Keratinocyte (primary cell): ENCODE measurements at regions not wholly inside any gene's neighbourhood (a gene's known extent, or its start where the extent isn't known, plus 50 kb on each side); places are given as distances from the start of the nearest gene placed in this dataset.

Experiments used
- DNase-seq: peaks from one replicate; pipeline ENCODE4 v3.0.0-alpha.2; 2011; ENCODE audit warnings: low read depth, missing footprints, low spot score
- FAIRE-seq: peaks from 2 replicates; lab custom pipeline; 2011; peaks lifted over from hg19 to GRCh38; lab: Jason Lieb, UNC
- H2AFZ ChIP-seq: 2 replicates; pipeline ENCODE4 v1.6.0; 2012; ENCODE audit warnings: low read length, control low read depth, inconsistent platforms; ENCODE audit not compliant: control insufficient read depth
- H3K27ac ChIP-seq: 2 replicates; pipeline ENCODE4 v1.5.1; 2011; ENCODE audit warnings: low read length; ENCODE audit not compliant: control insufficient read depth, insufficient read depth
- H3K27me3 ChIP-seq: 3 replicates; pipeline ENCODE4 v1.6.0; 2011; ENCODE audit warnings: low read length; ENCODE audit not compliant: control insufficient read depth, insufficient read depth; ENCODE audit errors: extremely low read depth
- H3K36me3 ChIP-seq, 2 experiments: 2 replicates in 1 of 2; 3 replicates in 1 of 2; pipeline ENCODE4 v1.5.1; 2011; ENCODE audit warnings: low read length in 2 of 2, mild to moderate bottlenecking in 1 of 2; ENCODE audit not compliant: control insufficient read depth in 2 of 2, insufficient read depth in 2 of 2; ENCODE audit errors: extremely low read depth in 1 of 2
- H3K4me1 ChIP-seq: 3 replicates; pipeline ENCODE4 v1.5.1; 2011; ENCODE audit warnings: low read length; ENCODE audit not compliant: control insufficient read depth, insufficient read depth; ENCODE audit errors: extremely low read depth
- H3K4me2 ChIP-seq: 3 replicates; pipeline ENCODE4 v1.6.0; 2011; ENCODE audit warnings: low read depth, low read length; ENCODE audit not compliant: control insufficient read depth, insufficient read depth; ENCODE audit errors: extremely low read depth
- H3K4me3 ChIP-seq, 3 experiments: fragments of 200-600 bp in 1 of 3; sonication (generic) in 1 of 3; 2 replicates in 2 of 3; 3 replicates in 1 of 3; pipeline ENCODE4 v1.5.1; 2011 to 2016; ENCODE audit warnings: low read length in 3 of 3, mild to moderate bottlenecking in 3 of 3, control low read depth in 2 of 3, inconsistent platforms in 1 of 3, low read depth in 1 of 3, mixed read lengths in 1 of 3, mixed run types in 1 of 3, moderate library complexity in 1 of 3; ENCODE audit not compliant: control insufficient read depth in 2 of 3, insufficient read depth in 2 of 3; ENCODE audit errors: extremely low read depth in 1 of 3
- H3K79me2 ChIP-seq: 2 replicates; pipeline ENCODE4 v1.6.0; 2012; ENCODE audit warnings: low read length; ENCODE audit not compliant: control insufficient read depth, insufficient read depth
- H3K9ac ChIP-seq: 3 replicates; pipeline ENCODE4 v1.6.0; 2011; ENCODE audit warnings: low read length; ENCODE audit not compliant: control insufficient read depth, insufficient read depth; ENCODE audit errors: extremely low read depth
- H3K9me1 ChIP-seq: 3 replicates; pipeline ENCODE4 v1.6.0; 2011; ENCODE audit warnings: low read length; ENCODE audit not compliant: control insufficient read depth, insufficient read depth; ENCODE audit errors: extremely low read depth
- H3K9me3 ChIP-seq: 2 replicates; pipeline ENCODE4 v1.5.1; 2012; ENCODE audit warnings: low read depth, low read length; ENCODE audit not compliant: control insufficient read depth
- H4K20me1 ChIP-seq: 3 replicates; pipeline ENCODE4 v1.6.0; 2011; ENCODE audit warnings: low read length; ENCODE audit not compliant: control insufficient read depth, insufficient read depth; ENCODE audit errors: extremely low read depth
- EZH2 ChIP-seq: IDR thresholded peaks from one replicate; pipeline ENCODE4 v1.6.1; 2012; ENCODE audit warnings: inconsistent platforms, mild to moderate bottlenecking, low read length, moderate library complexity
- dilution Hi-C: fragments of 300-500 bp; cut with MboI; formaldehyde crosslinking; loops from one replicate; pipeline ENCODE4 v1.7.0; 2020; ENCODE audit warnings: low sequenced_read_pairs; ENCODE audit not compliant: extremely low pct_ligation_motif_present
- TF ChIP-seq, protein P1 (sequence below), 3 experiments: IDR thresholded peaks in 1 of 3; conservative IDR thresholded peaks in 1 of 3; optimal IDR thresholded peaks in 1 of 3; 2 replicates in 2 of 3; 3 replicates in 1 of 3; pipeline versions ENCODE3 to v1.5.1; 2011; ENCODE audit warnings: low read length in 3 of 3, mild to moderate bottlenecking in 3 of 3, moderate library complexity in 2 of 3, control low read depth in 1 of 3, inconsistent platforms in 1 of 3; ENCODE audit not compliant: insufficient read depth in 2 of 3; ENCODE audit errors: extremely low read depth in 1 of 3

DNA sequence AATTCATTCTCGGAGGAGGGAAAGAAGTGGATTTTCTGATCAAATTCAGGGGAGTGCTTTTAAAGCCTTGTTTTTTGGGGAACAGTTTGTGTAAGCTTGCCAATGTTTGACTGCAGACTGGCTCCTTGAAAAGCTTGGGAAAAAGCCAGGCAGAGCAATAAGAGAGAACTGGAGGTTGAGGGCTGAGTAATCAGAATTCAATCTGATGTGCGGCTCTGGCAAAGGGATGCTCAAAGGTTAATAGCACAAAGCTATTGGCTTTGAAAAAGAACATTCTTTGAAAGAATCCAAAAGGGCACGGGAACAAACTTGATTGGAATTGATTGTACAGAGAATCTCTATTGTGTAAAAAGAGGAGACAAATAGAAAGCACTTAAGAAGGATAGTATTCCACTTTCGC is 279.3 kb downstream of the YTHDC2 start:
- FAIRE-seq (no peak), DNase-seq (no peak)
- H3K4me3 ChIP-seq, result no peak overlapping the region
- H3K27me3 ChIP-seq, result no peaks in the 10 kb centered on the region
- no peak overlapping the region for H3K4me2 ChIP-seq
- no peaks in the 10 kb centered on the region for H4K20me1 ChIP-seq
- H3K27ac ChIP-seq, result no peak overlapping the region
- H3K9ac ChIP-seq, result no peak overlapping the region
- H3K4me1 ChIP-seq, result no peaks in the 10 kb centered on the region
- H3K36me3 ChIP-seq, result no peaks in the 10 kb centered on the region
- no peaks in the 10 kb centered on the region for H3K9me1 ChIP-seq
- dilution Hi-C loops, result no loop called here
- TF ChIP-seq EZH2, result no peak
- TF ChIP-seq, protein P1, sequence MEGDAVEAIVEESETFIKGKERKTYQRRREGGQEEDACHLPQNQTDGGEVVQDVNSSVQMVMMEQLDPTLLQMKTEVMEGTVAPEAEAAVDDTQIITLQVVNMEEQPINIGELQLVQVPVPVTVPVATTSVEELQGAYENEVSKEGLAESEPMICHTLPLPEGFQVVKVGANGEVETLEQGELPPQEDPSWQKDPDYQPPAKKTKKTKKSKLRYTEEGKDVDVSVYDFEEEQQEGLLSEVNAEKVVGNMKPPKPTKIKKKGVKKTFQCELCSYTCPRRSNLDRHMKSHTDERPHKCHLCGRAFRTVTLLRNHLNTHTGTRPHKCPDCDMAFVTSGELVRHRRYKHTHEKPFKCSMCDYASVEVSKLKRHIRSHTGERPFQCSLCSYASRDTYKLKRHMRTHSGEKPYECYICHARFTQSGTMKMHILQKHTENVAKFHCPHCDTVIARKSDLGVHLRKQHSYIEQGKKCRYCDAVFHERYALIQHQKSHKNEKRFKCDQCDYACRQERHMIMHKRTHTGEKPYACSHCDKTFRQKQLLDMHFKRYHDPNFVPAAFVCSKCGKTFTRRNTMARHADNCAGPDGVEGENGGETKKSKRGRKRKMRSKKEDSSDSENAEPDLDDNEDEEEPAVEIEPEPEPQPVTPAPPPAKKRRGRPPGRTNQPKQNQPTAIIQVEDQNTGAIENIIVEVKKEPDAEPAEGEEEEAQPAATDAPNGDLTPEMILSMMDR (optimal IDR thresholded peaks at IDR 0.05 in 1 of 3, IDR thresholded peaks at IDR 0.05 in 1 of 3, conservative IDR thresholded peaks at IDR 0.05 in 1 of 3; ENCODE audit: extremely low read depth in 1 of 3, insufficient read depth in 2 of 3, low read length in 3 of 3), result no peak
- H3K9me3 ChIP-seq, result no peaks in the 10 kb centered on the region
- no peaks in the 10 kb centered on the region for H3K79me2 ChIP-seq
- H2AFZ ChIP-seq, result no peak overlapping the region

DNA sequence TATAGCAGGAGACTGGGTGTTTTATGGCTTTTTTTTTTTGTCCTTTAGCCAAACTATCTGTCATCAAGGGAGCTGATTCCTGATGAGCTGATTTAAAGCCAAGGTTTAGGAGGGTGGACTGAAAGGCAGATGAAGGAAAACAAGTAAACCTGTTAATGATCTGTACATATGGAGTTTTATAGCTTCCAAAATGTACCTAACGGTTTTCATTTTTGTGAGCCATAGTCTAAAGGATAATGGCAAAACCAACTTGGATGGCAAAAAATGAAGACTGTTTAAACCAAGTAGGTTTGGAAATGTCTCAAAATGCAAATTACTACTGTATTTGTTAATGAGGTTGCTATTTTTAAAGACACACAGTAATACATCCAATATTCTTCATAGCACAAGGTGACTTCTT is 281.5 kb downstream of the YTHDC2 start:
- no peak overlapping the region for H3K27ac ChIP-seq
- no peaks in the 10 kb centered on the region for H3K36me3 ChIP-seq
- H3K9ac ChIP-seq, result no peak overlapping the region
- H4K20me1 ChIP-seq, result no peaks in the 10 kb centered on the region
- TF ChIP-seq, protein P1 (optimal IDR thresholded peaks at IDR 0.05 in 1 of 3, IDR thresholded peaks at IDR 0.05 in 1 of 3, conservative IDR thresholded peaks at IDR 0.05 in 1 of 3; ENCODE audit: extremely low read depth in 1 of 3, insufficient read depth in 2 of 3, low read length in 3 of 3), result no peak
- TF ChIP-seq EZH2, result no peak
- H2AFZ ChIP-seq, result no peak overlapping the region
- FAIRE-seq, result no peak
- dilution Hi-C loops, result no loop called here
- no peak for DNase-seq
- no peaks in the 10 kb centered on the region for H3K9me1 ChIP-seq
- no peaks in the 10 kb centered on the region for H3K4me1 ChIP-seq
- H3K4me2 ChIP-seq, result no peak overlapping the region
- no peaks in the 10 kb centered on the region for H3K79me2 ChIP-seq
- H3K4me3 ChIP-seq, result no peak overlapping the region
- H3K27me3 ChIP-seq, result no peaks in the 10 kb centered on the region
- no peaks in the 10 kb centered on the region for H3K9me3 ChIP-seq
